Activated naive CD8-positive, alpha-beta T cell (primary cell): ENCODE measurements at regions not wholly inside any gene's neighbourhood (a gene's known extent, or its start where the extent isn't known, plus 50 kb on each side); places are given as distances from the start of the nearest gene placed in this dataset.

Experiments
- H3K27ac Mint-ChIP-seq: one replicate; pipeline ENCODE4 v1.8.0; 2021; ENCODE audit warnings: mixed read lengths
- H3K27me3 Mint-ChIP-seq: one replicate; pipeline ENCODE4 v1.8.0; 2021; ENCODE audit warnings: mixed read lengths
- H3K36me3 Mint-ChIP-seq: one replicate; pipeline ENCODE4 v1.8.0; 2021; ENCODE audit warnings: mixed read lengths
- H3K4me1 Mint-ChIP-seq: one replicate; pipeline ENCODE4 v1.8.0; 2021; ENCODE audit warnings: low read depth, mixed read lengths
- H3K4me3 Mint-ChIP-seq: one replicate; pipeline ENCODE4 v1.8.0; 2021; ENCODE audit warnings: mild to moderate bottlenecking, mixed read lengths
- H3K9me3 Mint-ChIP-seq: one replicate; pipeline ENCODE4 v1.8.0; 2021; ENCODE audit warnings: low read depth, mixed read lengths

GRCh38 chr11:122267602-122268001, 151.6 kb upstream of the BLID start:
- Mint-ChIP-seq H3K27ac (no peak overlapping the region), H3K4me1 (no peaks in the 10 kb centered on the region), H3K27me3 (peaks cover 2% of the 10 kb centered on the region), H3K9me3 (no peaks in the 10 kb centered on the region), H3K4me3 (no peak overlapping the region), H3K36me3 (no peaks in the 10 kb centered on the region)

GRCh38 chr11:122265981-122266380, 150.0 kb upstream of the BLID start:
- no peaks in the 10 kb centered on the region for H3K9me3 Mint-ChIP-seq
- H3K27ac Mint-ChIP-seq = no peak overlapping the region
- H3K4me1 Mint-ChIP-seq = no peaks in the 10 kb centered on the region
- H3K27me3 Mint-ChIP-seq = peaks cover 5% of the 10 kb centered on the region
- H3K36me3 Mint-ChIP-seq = no peaks in the 10 kb centered on the region
- no peak overlapping the region for H3K4me3 Mint-ChIP-seq

- H3K4me1 Mint-ChIP-seq = no peaks in the 10 kb centered on the region
- no peaks in the 10 kb centered on the region for H3K9me3 Mint-ChIP-seq
- H3K4me3 Mint-ChIP-seq = no peak overlapping the region
- no peak overlapping the region for H3K27ac Mint-ChIP-seq
- peaks cover 6% of the 10 kb centered on the region for H3K27me3 Mint-ChIP-seq
- no peaks in the 10 kb centered on the region for H3K36me3 Mint-ChIP-seq
These were observed 148.1 kb upstream of the BLID start for GRCh38 chr11:122264121-122264520.

- no peaks in the 10 kb centered on the region for H3K9me3 Mint-ChIP-seq
- H3K4me1 Mint-ChIP-seq = no peaks in the 10 kb centered on the region
- H3K4me3 Mint-ChIP-seq = no peak overlapping the region
- no peak overlapping the region for H3K27ac Mint-ChIP-seq
- H3K36me3 Mint-ChIP-seq = no peaks in the 10 kb centered on the region
- H3K27me3 Mint-ChIP-seq = peaks cover 4% of the 10 kb centered on the region
These were observed 145.5 kb upstream of the BLID start for GRCh38 chr11:122261546-122261945.

- Mint-ChIP-seq H3K27ac (no peak overlapping the region), H3K4me1 (no peaks in the 10 kb centered on the region), H3K27me3 (peaks cover 4% of the 10 kb centered on the region), H3K36me3 (no peaks in the 10 kb centered on the region), H3K4me3 (no peak overlapping the region), H3K9me3 (no peaks in the 10 kb centered on the region)
These were observed 143.3 kb upstream of the BLID start for GRCh38 chr11:122259195-122259821.

- H3K4me1 Mint-ChIP-seq = no peaks in the 10 kb centered on the region
- H3K27ac Mint-ChIP-seq = no peak overlapping the region
- peaks cover 4% of the 10 kb centered on the region for H3K27me3 Mint-ChIP-seq
- H3K4me3 Mint-ChIP-seq = no peak overlapping the region
- no peaks in the 10 kb centered on the region for H3K9me3 Mint-ChIP-seq
- H3K36me3 Mint-ChIP-seq = no peaks in the 10 kb centered on the region
These were observed 142.6 kb upstream of the BLID start for GRCh38 chr11:122258446-122259194.

- H3K36me3 Mint-ChIP-seq = no peaks in the 10 kb centered on the region
- peaks cover 2% of the 10 kb centered on the region for H3K27me3 Mint-ChIP-seq
- H3K9me3 Mint-ChIP-seq = no peaks in the 10 kb centered on the region
- no peak overlapping the region for H3K4me3 Mint-ChIP-seq
- H3K27ac Mint-ChIP-seq = no peak overlapping the region
- H3K4me1 Mint-ChIP-seq = no peaks in the 10 kb centered on the region
These were observed 137.7 kb upstream of the BLID start for GRCh38 chr11:122253589-122254231.

GRCh38 chr11:122248939-122249338, 132.9 kb upstream of the BLID start:
- Mint-ChIP-seq H3K27me3 (peaks cover 2% of the 10 kb centered on the region), H3K4me1 (no peaks in the 10 kb centered on the region), H3K36me3 (no peaks in the 10 kb centered on the region), H3K27ac (no peak overlapping the region), H3K4me3 (no peak overlapping the region), H3K9me3 (no peaks in the 10 kb centered on the region)

- no peak overlapping the region for H3K27ac Mint-ChIP-seq
- no peaks in the 10 kb centered on the region for H3K36me3 Mint-ChIP-seq
- peaks cover 2% of the 10 kb centered on the region for H3K27me3 Mint-ChIP-seq
- no peaks in the 10 kb centered on the region for H3K4me1 Mint-ChIP-seq
- no peaks in the 10 kb centered on the region for H3K9me3 Mint-ChIP-seq
- H3K4me3 Mint-ChIP-seq = no peak overlapping the region
These were observed 132.1 kb upstream of the BLID start for GRCh38 chr11:122248131-122248530.

- no peaks in the 10 kb centered on the region for H3K27me3 Mint-ChIP-seq
- H3K27ac Mint-ChIP-seq = no peak overlapping the region
- no peaks in the 10 kb centered on the region for H3K36me3 Mint-ChIP-seq
- no peaks in the 10 kb centered on the region for H3K4me1 Mint-ChIP-seq
- no peak overlapping the region for H3K4me3 Mint-ChIP-seq
- no peaks in the 10 kb centered on the region for H3K9me3 Mint-ChIP-seq
These were observed 130.9 kb upstream of the BLID start for GRCh38 chr11:122246874-122247273.

GRCh38 chr11:122242731-122243130, 126.7 kb upstream of the BLID start:
- Mint-ChIP-seq H3K9me3 (peaks cover 6% of the 10 kb centered on the region), H3K27ac (no peak overlapping the region), H3K4me3 (no peak overlapping the region), H3K36me3 (no peaks in the 10 kb centered on the region), H3K4me1 (no peaks in the 10 kb centered on the region), H3K27me3 (no peaks in the 10 kb centered on the region)

- Mint-ChIP-seq H3K4me1 (no peaks in the 10 kb centered on the region), H3K27ac (no peak overlapping the region), H3K4me3 (no peak overlapping the region), H3K27me3 (no peaks in the 10 kb centered on the region), H3K36me3 (no peaks in the 10 kb centered on the region), H3K9me3 (peaks cover 6% of the 10 kb centered on the region)
These were observed 125.6 kb upstream of the BLID start for GRCh38 chr11:122241566-122241965.

GRCh38 chr11:122240638-122241037, 124.6 kb upstream of the BLID start:
- Mint-ChIP-seq H3K27ac (no peak overlapping the region), H3K4me3 (no peak overlapping the region), H3K9me3 (peaks cover 6% of the 10 kb centered on the region), H3K36me3 (no peaks in the 10 kb centered on the region), H3K4me1 (no peaks in the 10 kb centered on the region), H3K27me3 (no peaks in the 10 kb centered on the region)

- H3K27me3 Mint-ChIP-seq = peaks cover 1% of the 10 kb centered on the region
- peaks cover 6% of the 10 kb centered on the region for H3K9me3 Mint-ChIP-seq
- no peaks in the 10 kb centered on the region for H3K4me1 Mint-ChIP-seq
- no peak overlapping the region for H3K4me3 Mint-ChIP-seq
- H3K36me3 Mint-ChIP-seq = no peaks in the 10 kb centered on the region
- H3K27ac Mint-ChIP-seq = no peak overlapping the region
These were observed 119.6 kb upstream of the BLID start for GRCh38 chr11:122235615-122236014.

GRCh38 chr11:122234780-122235179, 118.8 kb upstream of the BLID start:
- no peaks in the 10 kb centered on the region for H3K4me1 Mint-ChIP-seq
- no peak overlapping the region for H3K27ac Mint-ChIP-seq
- peaks cover 6% of the 10 kb centered on the region for H3K9me3 Mint-ChIP-seq
- H3K4me3 Mint-ChIP-seq = no peak overlapping the region
- peaks cover 1% of the 10 kb centered on the region for H3K27me3 Mint-ChIP-seq
- no peaks in the 10 kb centered on the region for H3K36me3 Mint-ChIP-seq
